ENCODE measurements at regions not wholly inside any gene's neighbourhood (a gene's known extent, or its start where the extent isn't known, plus 50 kb on each side); places are given as distances from the start of the nearest gene placed in this dataset.

- ChIA-PET POLR2A (no interaction called here), CTCF (no interaction called here)
- no peak for TF ChIP-seq FOXM1 (IDR thresholded peaks at IDR 0.05; ENCODE audit: borderline replicate concordance)
- no peak for TF ChIP-seq TARDBP (IDR thresholded peaks at IDR 0.05)
- no peak for TF ChIP-seq ELF4 (IDR thresholded peaks at IDR 0.05)
- TF ChIP-seq CTBP1 (IDR thresholded peaks at IDR 0.05; ENCODE audit: borderline replicate concordance) = no peak
- no peak for TF ChIP-seq FOXA1 (IDR thresholded peaks at IDR 0.05)
- no peak for TF ChIP-seq FOXK2 (IDR thresholded peaks at IDR 0.05)
- TF ChIP-seq SUZ12 (IDR thresholded peaks at IDR 0.05) = no peak
- TF ChIP-seq BHLHE40 (IDR thresholded peaks at IDR 0.05; ENCODE audit: borderline replicate concordance) = no peak
- TF ChIP-seq HDGF (IDR thresholded peaks at IDR 0.05; ENCODE audit: borderline replicate concordance) = no peak
- no peak for DNase-seq (ENCODE audit: extremely low spot score)
These were observed 92.3 kb upstream of the ZNF516 start for GRCh38 chr18:76587147-76587878.

DNA sequence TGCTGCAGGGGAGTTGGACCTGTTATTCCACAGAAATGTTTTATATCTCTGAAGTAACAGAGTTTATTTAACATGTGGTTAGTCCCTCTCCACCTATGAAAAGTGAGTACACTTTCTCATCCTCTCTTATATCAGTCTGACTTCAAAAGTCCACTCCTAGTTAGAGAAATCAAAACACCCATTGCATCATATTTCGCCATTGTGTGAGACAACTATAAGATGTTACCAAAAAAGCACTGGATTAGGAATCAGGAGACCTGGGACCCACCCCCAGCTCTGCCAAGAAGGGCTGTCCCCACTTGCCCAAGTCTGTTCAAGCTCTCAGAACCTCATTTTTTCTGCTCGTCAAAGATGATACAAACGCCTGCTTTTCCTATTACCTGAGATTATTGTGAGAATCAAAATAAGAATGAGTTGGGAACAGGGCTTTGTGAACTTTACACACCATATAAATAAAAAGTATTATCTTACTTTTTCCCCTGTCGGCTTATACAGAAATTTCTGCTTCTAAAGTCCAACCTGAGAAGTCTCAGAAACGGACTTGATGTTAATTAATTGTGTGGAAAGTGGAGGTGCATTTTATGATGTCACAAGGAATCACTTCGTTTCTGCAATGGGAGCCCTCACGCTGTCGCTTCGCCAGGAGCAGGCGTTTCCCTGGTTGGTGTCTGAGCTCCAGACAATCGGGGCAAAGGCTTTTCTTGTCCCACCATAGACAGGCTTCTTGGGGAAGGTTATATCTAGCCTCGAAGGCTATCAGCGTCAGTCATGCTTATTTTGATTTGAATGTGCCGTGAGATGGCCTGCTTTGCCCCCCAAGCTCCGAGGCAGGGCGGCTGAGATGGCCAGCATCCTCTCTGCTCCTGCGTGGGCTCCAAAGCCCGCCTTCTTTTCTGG lies 89.6 kb upstream of the ZNF516 start:
- no peak for TF ChIP-seq FOXA1 (IDR thresholded peaks at IDR 0.05)
- DNase-seq (ENCODE audit: extremely low spot score) = no peak
- CTCF ChIA-PET = interaction anchor here (0.8 kb wide), 1 partner anchor 73 kb away, joined by 3 read pairs; no protein-coding TSS in a partner anchor
- POLR2A ChIA-PET = no interaction called here

DNA sequence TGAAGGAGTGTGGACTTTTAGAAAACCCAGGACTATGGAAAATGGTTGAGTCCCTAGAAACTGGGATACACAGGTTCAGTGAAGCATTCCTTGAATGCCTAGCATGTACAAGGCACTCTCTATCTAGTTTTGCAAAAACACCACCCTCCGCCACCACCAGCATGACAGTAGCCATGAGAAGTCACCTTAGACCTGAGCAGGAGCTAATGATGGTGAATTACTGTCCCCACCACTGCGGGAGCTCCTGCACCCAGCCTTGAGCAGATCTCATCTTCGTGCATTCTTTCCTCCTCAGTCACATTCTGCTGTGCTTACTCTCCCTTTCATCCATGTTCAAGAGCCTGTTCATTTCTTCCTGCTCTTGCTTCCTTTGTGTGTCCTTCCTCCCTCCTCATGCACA lies 86.2 kb upstream of the ZNF516 start:
- DNase-seq (ENCODE audit: extremely low spot score) = no peak
- ChIA-PET POLR2A (no interaction called here), CTCF (no interaction called here)
- TF ChIP-seq FOXM1 (IDR thresholded peaks at IDR 0.05; ENCODE audit: borderline replicate concordance) = no peak
- no peak for TF ChIP-seq HDGF (IDR thresholded peaks at IDR 0.05; ENCODE audit: borderline replicate concordance)
- TF ChIP-seq FOXK2 (IDR thresholded peaks at IDR 0.05) = no peak
- TF ChIP-seq, protein P1, sequence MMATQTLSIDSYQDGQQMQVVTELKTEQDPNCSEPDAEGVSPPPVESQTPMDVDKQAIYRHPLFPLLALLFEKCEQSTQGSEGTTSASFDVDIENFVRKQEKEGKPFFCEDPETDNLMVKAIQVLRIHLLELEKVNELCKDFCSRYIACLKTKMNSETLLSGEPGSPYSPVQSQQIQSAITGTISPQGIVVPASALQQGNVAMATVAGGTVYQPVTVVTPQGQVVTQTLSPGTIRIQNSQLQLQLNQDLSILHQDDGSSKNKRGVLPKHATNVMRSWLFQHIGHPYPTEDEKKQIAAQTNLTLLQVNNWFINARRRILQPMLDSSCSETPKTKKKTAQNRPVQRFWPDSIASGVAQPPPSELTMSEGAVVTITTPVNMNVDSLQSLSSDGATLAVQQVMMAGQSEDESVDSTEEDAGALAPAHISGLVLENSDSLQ (IDR thresholded peaks at IDR 0.05) = no peak
- no peak for TF ChIP-seq TARDBP (IDR thresholded peaks at IDR 0.05)
- no peak for TF ChIP-seq SUZ12 (IDR thresholded peaks at IDR 0.05)
- TF ChIP-seq ARNT (IDR thresholded peaks at IDR 0.05) = no peak
- TF ChIP-seq L3MBTL2 (conservative IDR thresholded peaks at IDR 0.05) = no peak
- TF ChIP-seq CTBP1 (IDR thresholded peaks at IDR 0.05; ENCODE audit: borderline replicate concordance) = no peak
- no peak for TF ChIP-seq NFRKB (IDR thresholded peaks at IDR 0.05)
- no peak for TF ChIP-seq ELF4 (IDR thresholded peaks at IDR 0.05)
- no peak for TF ChIP-seq BHLHE40 (IDR thresholded peaks at IDR 0.05; ENCODE audit: borderline replicate concordance)
- no peak for TF ChIP-seq SP1 (IDR thresholded peaks at IDR 0.05)
- no peak for TF ChIP-seq ZNF384 (IDR thresholded peaks at IDR 0.05)

- DNase-seq (ENCODE audit: extremely low spot score) = no peak
- no peak for TF ChIP-seq CTBP1 (IDR thresholded peaks at IDR 0.05; ENCODE audit: borderline replicate concordance)
- no peak for TF ChIP-seq FOXA1 (IDR thresholded peaks at IDR 0.05)
- TF ChIP-seq SUZ12 (IDR thresholded peaks at IDR 0.05) = no peak
- TF ChIP-seq ELF4 (IDR thresholded peaks at IDR 0.05) = no peak
- TF ChIP-seq FOXK2 (IDR thresholded peaks at IDR 0.05) = no peak
- TF ChIP-seq SP1 (IDR thresholded peaks at IDR 0.05) = no peak
- no peak for TF ChIP-seq L3MBTL2 (conservative IDR thresholded peaks at IDR 0.05)
- no peak for TF ChIP-seq NFRKB (IDR thresholded peaks at IDR 0.05)
- TF ChIP-seq ZNF384 (IDR thresholded peaks at IDR 0.05) = no peak
- TF ChIP-seq ARNT (IDR thresholded peaks at IDR 0.05) = no peak
- TF ChIP-seq FOXM1 (IDR thresholded peaks at IDR 0.05; ENCODE audit: borderline replicate concordance) = no peak
- TF ChIP-seq TARDBP (IDR thresholded peaks at IDR 0.05) = no peak
- TF ChIP-seq, protein P1 (IDR thresholded peaks at IDR 0.05) = no peak
- no peak for TF ChIP-seq HDGF (IDR thresholded peaks at IDR 0.05; ENCODE audit: borderline replicate concordance)
- ChIA-PET CTCF (no interaction called here), POLR2A (no interaction called here)
These were observed 85.4 kb upstream of the ZNF516 start for GRCh38 chr18:76580288-76580962.

- POLR2A ChIA-PET = no interaction called here
- CTCF ChIA-PET = no interaction called here
- TF ChIP-seq TARDBP (IDR thresholded peaks at IDR 0.05) (no peak), HDGF (IDR thresholded peaks at IDR 0.05; ENCODE audit: borderline replicate concordance) (no peak), FOXA1 (IDR thresholded peaks at IDR 0.05) (no peak), BHLHE40 (IDR thresholded peaks at IDR 0.05; ENCODE audit: borderline replicate concordance) (no peak), LEF1 (IDR thresholded peaks at IDR 0.05; ENCODE audit: borderline replicate concordance) (no peak), SUZ12 (IDR thresholded peaks at IDR 0.05) (no peak), CTBP1 (IDR thresholded peaks at IDR 0.05; ENCODE audit: borderline replicate concordance) (no peak), NFRKB (IDR thresholded peaks at IDR 0.05) (no peak), FOXK2 (IDR thresholded peaks at IDR 0.05) (no peak), ARNT (IDR thresholded peaks at IDR 0.05) (no peak), ZNF384 (IDR thresholded peaks at IDR 0.05) (no peak), FOXM1 (IDR thresholded peaks at IDR 0.05; ENCODE audit: borderline replicate concordance) (no peak), ELF4 (IDR thresholded peaks at IDR 0.05) (no peak), L3MBTL2 (conservative IDR thresholded peaks at IDR 0.05) (no peak)
- TF ChIP-seq, protein P1 (IDR thresholded peaks at IDR 0.05) = no peak
- DNase-seq (ENCODE audit: extremely low spot score) = no peak
These were observed 84.3 kb upstream of the ZNF516 start for GRCh38 chr18:76579301-76579695.
